HG02852 (cell line): ENCODE measurements at regions not wholly inside any gene's neighbourhood (a gene's known extent, or its start where the extent isn't known, plus 50 kb on each side); places are given as distances from the start of the nearest gene placed in this dataset.
A peak's percentile ranks its signal among the peaks of the same experiment; 100 is the strongest.

Experiments used
- ATAC-seq: cut with Tn5 transposase; IDR thresholded peaks from one replicate; pipeline ENCODE4 v1.9.1; 2021; ENCODE audit warnings: mild to moderate bottlenecking, moderate library complexity; ENCODE audit not compliant: unreplicated experiment

DNA sequence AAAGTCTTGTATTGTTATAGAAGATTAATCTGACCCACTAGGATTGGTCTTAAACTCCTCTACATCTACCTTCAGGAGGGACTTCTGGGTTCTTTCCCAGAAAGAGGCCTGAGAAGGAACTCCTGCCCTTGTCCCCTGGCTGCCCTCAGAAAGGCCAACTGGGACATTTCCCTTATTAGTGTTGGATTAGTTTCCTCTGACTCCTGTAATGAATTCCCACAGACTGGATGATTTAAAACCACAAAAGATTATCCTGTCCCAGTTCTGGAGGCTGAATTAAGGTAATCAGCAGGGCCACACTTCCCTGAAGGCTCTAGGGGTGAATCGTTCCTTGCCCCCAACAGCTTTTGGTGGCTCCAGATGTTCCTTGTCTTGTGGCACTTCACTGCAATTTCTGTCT is 102.8 kb upstream of the NMNAT3 start:
- ATAC-seq: no peak

DNA sequence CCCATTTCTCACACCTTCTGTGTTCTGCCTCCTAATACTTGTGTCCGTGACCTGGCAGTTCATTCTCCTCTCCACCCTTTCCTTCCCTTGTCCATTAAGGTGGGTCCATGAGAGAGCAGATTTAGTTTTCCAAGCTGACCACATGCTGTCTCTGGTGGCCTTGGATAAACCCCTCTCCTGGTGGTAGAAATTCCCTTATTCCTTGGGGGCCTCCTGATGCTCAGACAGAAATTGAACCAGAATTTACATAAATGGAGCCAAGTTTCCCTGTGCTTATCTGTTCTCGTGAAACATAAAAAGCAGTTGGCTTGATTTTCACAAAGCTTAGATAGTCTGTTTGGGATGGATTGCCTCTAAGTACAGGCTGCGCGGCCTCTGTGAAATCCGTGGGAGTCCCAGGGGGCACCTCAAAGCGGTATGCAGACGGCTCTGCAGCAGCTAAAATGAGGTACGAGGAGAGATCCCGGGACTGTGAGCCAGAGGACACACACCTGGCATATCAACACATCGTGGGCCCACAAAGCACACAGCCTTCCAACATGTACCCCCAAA is 101.0 kb upstream of the NMNAT3 start:
- no peak for ATAC-seq

DNA sequence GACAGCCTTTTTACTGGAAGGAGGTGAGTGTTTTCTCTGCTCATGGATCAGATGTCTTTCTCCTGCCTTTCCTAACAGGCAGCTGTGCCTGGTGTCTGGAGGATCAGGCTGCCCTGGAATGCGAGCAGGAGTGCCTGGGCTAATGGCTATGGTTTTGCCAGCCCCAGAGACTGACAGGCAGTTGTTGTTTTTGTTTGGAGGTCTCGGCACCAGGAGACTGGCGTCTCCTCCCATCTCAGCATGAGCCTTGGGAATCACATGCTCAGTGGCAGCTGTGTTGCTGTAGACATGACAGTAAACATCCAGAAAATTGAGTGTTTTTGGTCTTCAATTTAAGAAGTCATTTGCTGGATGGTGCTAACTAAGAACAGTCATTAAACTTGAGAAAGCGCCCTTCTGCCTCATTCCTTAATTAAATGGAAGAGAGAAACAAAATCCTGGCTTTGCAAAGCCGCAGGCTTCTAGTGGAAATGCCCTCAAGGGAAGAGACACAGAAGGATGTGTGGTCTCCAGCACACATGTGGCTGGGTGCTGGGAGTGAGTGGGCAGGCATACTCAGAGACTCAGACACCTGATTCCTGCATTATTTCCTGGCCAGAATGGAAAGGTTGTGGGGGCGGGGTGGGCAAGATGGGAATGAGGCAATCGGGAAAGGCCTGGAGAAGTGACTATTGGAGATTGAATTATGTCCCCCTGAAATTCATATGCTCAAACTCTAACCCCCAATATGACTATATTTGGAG is 97.0 kb upstream of the NMNAT3 start:
- ATAC-seq: no peak

DNA sequence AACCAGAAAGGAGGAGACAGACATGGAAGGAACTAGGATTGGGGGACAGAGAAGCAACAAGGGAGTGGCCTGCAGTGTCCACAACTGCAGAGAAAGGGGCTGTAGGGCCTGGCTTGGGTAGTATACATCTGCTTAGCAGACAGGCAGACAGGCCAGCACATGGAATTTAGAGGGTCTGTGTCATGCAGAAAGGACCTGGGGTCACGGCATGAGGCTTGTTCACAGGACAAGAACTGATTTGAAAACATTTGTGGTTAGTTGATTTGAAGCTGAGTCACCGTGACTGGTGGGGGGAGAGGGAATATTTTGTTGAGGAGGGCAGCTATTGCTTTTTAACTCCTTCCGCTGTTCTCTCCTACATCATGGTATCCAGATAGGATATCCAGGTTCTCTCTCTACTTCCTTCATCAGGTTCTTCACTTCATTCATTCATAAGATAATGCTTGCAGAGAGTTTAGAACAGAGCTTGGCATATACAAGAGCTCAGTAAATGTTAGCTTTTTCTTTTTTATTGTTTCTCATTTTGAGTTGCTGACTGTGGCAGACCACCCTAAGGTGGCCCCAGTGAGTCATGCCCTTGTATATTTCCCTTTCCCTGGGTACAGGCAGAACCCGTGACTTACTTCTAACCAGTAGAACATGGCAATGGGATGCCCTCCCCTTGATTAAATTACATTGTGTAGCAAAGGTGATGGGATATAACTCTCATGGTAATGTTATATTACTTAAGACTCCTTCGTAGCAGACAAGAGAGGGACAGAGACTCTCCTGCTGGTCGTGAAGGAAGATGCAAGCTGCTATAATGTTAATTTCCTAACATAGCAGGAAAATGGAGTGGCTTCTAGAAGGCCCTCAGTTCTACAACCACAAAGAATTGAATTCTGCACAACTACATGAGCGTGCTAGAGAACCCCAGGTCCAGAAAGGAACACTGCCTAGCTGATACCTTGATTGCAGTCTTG is 95.0 kb upstream of the NMNAT3 start:
- no peak for ATAC-seq

DNA sequence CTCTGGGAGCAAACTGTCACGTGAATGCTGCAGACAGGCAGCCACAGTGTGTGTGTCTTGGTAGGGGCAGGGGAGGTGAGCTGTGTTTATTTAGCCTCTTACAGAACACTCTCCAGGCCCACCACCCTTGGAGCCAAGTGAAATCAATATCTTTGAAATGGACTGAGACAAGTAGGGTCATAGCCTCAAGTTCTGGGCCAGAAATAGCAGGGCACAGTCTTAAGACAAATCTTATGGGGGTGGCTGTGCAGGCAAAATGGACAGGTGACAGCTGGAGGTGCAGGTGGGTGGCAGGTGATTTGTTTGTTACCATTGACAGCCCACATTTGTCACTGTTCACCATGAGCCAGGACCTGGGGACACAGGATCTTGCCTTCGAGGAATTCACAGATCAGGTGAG is 93.6 kb upstream of the NMNAT3 start:
- no peak for ATAC-seq

DNA sequence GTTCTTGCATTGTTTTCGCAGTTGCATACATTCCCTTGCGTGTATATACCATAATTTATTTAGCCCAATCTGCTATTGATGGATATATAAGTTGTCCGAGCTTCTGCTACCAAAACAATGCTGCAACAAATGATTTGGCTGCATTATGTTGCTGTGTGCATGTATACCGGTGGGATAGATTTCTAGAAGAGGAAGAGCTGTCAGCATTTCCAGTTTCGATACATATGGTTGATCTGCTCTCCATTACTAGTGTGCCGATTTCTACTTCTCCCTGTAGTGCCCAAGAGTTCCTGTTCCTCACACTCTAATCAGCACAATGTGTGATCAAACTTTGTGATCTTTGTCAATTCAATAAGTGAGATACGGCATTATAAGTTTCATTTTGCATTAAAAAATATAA is 92.8 kb upstream of the NMNAT3 start:
- no peak for ATAC-seq

DNA sequence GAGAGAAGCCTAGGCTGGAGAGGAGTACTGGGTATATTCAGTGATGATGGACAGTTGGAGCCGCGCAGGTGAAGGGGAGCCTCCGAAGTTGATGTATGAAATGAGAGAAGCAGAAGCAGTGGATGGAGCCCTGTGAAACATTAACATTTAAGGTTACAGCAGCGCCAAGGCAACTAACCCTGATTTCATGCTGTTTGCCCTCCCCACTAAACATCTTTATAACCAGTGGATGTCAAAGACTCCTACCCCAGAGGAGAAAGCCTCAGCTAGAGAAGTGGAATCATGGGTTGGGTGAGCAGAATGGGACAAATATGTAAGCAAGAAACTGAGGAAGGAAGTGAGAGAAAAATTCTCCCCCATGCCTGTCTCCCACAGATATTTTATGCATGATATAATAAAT is 92.0 kb upstream of the NMNAT3 start:
- no peak for ATAC-seq

DNA sequence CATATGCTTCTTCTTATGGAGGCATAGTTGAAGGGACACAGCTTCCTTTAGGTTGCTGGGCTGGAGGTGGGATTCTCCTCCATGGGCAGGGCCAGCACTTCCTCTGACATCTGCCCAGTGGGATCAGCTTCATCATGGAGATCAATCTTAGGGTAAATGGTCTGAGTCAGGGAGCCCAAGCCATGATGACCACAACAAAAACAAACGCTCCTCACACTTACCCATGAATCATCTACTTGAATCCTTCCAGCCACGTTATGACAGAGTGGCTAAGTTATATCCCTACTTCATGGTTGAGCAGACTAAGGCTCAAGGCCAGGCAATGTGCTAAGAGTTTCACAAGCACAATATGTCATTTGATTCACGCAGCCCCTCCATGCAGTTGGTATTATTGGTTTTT is 87.2 kb upstream of the NMNAT3 start:
- ATAC-seq: no peak

DNA sequence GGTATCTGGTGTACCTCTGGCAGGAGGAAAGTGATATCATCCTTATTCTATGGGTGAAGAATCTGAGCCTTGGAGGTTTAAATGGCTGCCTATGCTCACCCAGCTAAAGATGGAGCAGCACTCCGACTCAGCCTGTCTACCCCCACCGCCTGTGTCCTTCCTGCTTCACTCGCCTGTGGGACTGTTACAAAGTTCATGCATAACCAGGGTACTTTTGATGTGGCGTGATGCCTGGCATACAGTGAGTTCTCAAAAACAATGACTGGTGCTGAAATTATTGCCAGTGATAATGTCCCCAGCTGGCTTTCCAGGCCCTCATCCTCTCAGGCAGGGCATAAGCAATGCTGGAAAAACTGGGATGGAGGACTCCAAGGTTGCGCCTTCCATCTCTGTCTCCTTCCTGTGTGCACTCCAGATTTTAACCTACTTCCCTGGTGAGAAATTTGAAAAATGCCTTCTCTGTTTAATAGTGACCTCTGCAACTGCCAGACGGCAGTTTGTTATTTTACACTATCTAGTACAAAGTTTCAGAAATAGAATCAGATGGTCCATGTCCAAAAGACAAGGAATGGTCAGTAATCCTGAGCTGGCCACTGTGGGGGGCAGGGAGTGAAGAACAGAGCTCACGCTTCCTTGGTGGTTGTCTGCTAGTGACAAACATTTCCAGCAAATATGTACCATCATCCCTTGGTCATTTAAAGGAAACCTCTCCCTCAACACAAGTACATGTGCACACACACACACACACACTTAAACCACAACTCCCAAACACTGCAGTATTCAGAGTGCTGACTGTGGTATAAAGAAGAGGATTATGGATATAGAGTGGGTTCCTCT is 86.5 kb upstream of the NMNAT3 start:
- no peak for ATAC-seq

DNA sequence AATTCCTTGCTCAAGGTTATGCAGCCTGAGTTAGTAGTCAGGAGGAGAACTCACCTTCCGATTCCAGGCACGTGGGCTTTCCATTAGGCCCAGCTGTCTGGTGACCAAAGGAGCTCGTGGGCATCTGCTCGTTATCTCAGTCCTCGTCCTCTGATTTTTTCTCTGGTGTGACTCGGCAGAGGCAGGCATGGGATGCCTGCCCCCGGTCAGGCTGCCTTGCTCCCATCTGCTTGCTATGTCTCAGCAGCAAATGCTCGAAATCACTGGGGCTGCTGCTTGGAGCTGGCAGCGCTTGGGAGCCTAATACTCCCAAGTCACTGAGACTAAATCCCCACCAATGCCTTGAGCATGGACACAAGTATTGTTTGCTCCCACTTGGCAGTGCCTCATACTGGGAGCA is 84.5 kb upstream of the NMNAT3 start:
- no peak for ATAC-seq

DNA sequence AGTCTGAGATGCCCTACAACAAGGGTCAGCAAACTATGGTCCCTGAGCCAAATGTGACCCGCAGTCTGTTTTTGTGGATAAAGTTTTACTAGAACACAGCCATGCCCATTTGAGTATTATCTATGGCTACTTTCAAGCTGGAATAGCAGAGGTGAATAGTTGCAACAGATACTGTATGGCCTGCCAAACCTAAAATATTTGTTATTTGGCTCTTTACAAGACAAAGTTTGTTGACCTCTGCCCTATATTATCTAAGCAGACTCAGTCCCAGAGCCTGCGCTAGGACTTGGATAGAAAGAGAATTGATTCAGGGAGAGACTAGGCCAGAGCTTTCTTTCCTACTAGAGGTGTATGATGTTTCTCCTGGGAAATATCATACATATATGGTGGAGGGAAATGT is 81.7 kb upstream of the NMNAT3 start:
- ATAC-seq: no peak

DNA sequence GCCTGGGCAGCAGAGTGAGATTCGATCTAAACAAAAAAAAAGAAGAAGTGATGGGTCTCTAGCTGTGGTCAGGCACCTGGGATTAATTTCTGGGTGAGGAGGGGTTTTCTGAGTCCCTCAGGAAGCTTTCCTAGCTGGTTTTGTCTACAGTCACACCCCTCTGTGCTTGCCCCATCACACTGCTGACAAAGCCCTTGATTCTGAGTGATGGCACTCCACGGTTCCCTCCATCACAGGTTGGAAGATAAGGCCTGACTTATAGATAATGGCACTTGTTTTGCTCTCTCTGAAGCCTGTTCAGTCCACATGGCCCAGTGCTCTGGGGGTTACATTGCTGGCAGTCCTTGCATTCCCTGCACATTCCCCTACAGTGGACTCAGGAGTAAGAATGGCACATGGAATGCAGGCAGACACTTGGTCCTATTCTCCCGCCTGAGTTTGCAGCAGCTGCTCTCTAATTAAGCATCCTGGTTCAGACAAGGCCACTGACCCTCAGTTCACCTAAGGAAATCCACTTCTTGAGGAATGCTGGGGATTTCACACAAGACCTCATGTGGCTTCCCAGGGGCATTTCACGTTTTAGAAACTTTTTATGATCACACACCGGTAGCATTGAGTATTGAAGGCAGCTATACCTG is 81.0 kb upstream of the NMNAT3 start:
- ATAC-seq: no peak

DNA sequence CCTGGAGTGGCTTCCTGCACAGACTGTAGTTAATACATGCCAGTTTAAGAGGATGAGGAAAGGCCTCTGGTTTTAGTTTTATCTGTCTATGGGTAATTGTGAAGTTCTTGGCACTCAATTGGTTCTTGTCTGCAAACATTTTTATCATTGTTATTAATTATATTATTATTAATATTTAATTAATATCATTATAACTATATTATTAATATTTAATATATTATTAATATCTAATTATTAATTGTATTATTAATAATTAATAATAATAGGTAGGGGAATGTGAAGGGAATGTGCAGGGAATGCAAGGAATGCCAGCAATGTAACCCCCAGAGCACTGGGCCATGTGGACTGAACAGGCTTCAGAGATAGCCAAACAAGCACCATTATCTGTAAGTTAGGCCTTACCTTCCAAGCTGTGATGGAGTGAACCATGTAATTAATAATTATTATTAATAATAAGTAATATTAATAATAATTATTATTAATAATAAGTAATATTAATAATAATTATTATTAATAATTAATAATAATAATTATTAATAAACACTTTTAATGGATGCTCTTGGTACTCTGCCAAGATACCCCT is 79.8 kb upstream of the NMNAT3 start:
- ATAC-seq: no peak

DNA sequence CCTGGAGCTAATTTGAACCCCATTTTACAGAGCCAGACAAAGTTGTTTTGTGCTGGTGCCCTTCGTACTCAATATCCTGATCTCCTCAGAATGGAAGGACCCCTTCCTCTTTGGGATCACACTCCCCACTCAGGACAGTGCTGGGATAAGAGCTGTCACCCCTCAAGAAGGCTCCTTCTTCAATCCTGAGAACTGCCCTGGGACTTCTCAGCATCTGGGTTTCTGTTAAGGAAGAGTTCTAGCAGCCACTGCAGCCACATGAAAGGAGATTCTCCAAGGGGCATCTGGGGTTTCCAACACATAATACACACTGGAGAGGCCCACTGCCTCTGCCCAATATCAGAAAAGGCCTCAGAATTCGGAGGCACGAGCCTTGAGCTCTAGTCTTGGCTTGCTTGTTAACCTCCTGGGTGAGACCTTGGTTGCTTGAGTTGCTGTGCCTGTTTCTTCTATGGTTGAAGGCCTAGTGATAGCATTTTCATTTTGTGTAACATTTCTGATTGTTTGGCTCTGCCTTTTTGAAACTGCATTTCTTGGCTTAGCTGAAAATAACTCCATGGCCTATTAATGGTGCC is 78.8 kb upstream of the NMNAT3 start:
- no peak for ATAC-seq

DNA sequence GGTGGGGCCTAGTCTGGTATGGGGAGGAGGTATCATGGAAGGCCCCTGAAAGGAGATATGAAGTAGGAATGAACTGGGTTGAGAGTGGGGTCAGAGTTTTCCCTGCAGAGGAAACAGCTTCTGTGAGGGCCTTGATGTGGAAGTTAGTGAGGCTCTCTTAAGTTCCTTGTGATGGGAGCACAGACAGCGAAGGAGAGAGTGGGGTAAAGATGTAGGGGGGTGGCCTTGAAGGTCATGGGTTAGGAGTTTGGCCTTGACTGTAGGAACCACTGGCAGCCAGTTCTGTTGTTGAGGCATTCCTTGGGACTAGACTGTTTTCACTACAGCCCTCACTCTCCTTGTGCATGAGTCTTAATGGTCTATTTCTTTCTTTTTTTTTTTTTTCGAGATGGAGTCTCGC is 77.8 kb upstream of the NMNAT3 start:
- no peak for ATAC-seq

DNA sequence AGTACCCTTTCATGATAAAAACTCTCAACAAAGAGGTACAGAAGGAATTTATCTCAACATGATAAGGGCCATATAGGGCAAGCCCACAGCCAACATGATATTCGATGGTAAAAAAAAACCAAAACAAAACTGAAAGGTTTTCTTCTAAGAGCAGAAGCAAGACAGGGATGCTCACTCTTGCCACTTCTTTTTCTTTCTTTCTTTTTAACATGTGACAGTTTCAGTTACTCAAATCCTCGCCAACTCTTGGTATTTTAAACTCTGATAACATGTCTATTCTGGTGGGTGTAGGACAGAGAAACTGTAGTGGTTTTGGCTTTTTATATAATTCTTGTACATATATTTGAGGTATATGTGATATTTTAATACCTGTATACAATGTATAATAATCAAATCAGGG is 74.0 kb upstream of the NMNAT3 start:
- ATAC-seq: peak; percentile 44

DNA sequence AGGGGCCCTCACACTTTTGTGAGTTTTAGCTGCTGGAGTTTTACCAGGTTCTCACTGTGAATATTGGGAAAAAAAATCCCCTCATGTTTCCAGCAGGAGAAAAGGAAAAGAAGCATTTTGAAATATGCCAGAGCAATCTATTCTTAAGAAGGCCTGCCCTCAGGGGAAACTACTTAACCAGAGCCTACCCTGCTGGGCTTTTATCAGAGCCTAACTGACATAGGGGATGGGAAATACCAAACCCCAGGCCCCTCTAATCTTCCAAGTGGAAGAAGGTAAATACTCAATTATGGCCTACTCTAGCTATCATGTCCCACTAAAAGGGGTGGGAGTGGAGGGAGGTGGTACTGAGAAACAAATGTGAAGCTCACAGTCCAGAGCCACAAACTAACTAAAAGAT is 68.7 kb upstream of the NMNAT3 start:
- ATAC-seq: no peak

DNA sequence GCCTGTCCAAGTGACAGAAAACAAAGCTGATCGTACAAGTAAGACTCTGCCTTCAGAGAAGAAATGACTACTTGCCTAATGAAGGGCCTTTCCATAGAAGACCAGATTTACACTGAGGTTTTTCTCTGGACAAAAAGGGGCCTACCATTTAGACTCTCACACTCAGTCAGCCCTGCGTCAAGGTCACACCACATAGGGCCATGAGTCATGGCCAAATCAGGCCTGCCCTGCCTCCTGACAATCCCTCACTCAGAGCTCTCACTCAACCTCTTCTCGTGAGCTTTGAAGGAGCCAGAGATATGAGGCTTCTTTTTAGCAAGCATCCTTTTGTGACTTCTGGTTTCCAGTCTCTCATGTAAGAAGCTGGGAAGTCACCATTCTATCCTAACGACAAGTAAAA is 68.1 kb upstream of the NMNAT3 start:
- no peak for ATAC-seq

DNA sequence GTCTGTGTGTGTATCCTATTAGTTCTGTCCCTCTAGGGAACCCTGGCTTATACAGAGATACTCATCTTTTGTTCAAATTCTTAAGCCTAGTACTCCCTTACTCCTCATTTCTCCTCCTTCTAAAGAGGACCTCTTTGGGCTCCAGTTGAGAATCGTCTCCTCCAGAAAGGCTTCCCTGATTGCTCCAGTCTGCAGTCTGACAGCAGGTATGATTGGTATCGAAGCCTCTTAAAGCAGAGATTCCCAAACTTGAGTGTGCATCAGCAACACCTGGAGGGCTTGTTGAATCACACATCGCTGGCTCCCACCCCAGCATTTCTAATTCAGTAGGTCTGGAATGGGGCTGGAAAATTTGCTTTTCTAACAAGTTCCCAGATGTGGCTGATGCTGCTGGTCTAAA is 60.9 kb upstream of the NMNAT3 start:
- no peak for ATAC-seq
